ENCODE measurements at regions not wholly inside any gene's neighbourhood (a gene's known extent, or its start where the extent isn't known, plus 50 kb on each side); places are given as distances from the start of the nearest gene placed in this dataset.

- Histone ChIP-seq H3K4me1 (ENCODE audit: control insufficient read depth, insufficient read depth, low read length) (no peaks in the 10 kb centered on the region), H3K4me3 (no peak overlapping the region), H4K20me1 (ENCODE audit: control insufficient read depth, insufficient read depth) (no peaks in the 10 kb centered on the region), H3K36me3 (ENCODE audit: control insufficient read depth in 2 of 2, insufficient read depth in 2 of 2, low read length in 1 of 2) (no peaks in the 10 kb centered on the region), H3K4me2 (ENCODE audit: control insufficient read depth, insufficient read depth) (no peak overlapping the region), H3K9me3 (replicated peaks; ENCODE audit: control insufficient read depth, insufficient read depth, low read length) (no peaks in the 10 kb centered on the region), H3K79me2 (ENCODE audit: control insufficient read depth, insufficient read depth, low read length) (no peaks in the 10 kb centered on the region), H3K27me3 (replicated peaks in 1 of 2; ENCODE audit: control insufficient read depth in 2 of 2, insufficient read depth in 2 of 2, low read length in 1 of 2) (no peaks in the 10 kb centered on the region), H3K27ac (ENCODE audit: control insufficient read depth, insufficient read depth) (no peak overlapping the region), H2AFZ (ENCODE audit: control insufficient read depth, low read depth, low read length) (no peak overlapping the region), H3K9ac (ENCODE audit: control insufficient read depth, insufficient read depth, low read length) (no peak overlapping the region)
- CTCF ChIA-PET = no interaction called here
- RAD21 ChIA-PET (ENCODE audit: unreplicated experiment) = no interaction called here
- FAIRE-seq = no peak
- TF ChIP-seq SREBF1 (IDR thresholded peaks at IDR 0.05; ENCODE audit: low read length) (no peak), ZNF24 (IDR thresholded peaks at IDR 0.05) (no peak), FOXM1 (IDR thresholded peaks at IDR 0.05; ENCODE audit: low read depth, low read length) (no peak), HDAC2 (IDR thresholded peaks at IDR 0.05) (no peak), E2F4 (IDR thresholded peaks at IDR 0.05; ENCODE audit: low read depth, low read length) (no peak), KAT2A (conservative IDR thresholded peaks at IDR 0.05; ENCODE audit: control insufficient read depth, low read depth, low read length) (no peak), RB1 (IDR thresholded peaks at IDR 0.05; ENCODE audit: borderline replicate concordance) (no peak), POU2F2 (IDR thresholded peaks at IDR 0.05; ENCODE audit: borderline replicate concordance, low read depth, low read length) (no peak), ASH2L (IDR thresholded peaks at IDR 0.05; ENCODE audit: borderline replicate concordance, low read depth) (no peak), SMARCA5 (IDR thresholded peaks at IDR 0.05) (no peak), NBN (IDR thresholded peaks at IDR 0.05) (no peak), TBL1XR1 (IDR thresholded peaks at IDR 0.05; ENCODE audit: low read depth, low read length) (no peak), ELK1 (IDR thresholded peaks at IDR 0.05; ENCODE audit: low read depth, low read length) (no peak), RCOR1 (conservative IDR thresholded peaks at IDR 0.05; ENCODE audit: low read depth, low read length) (no peak), USF2 (IDR thresholded peaks at IDR 0.05; ENCODE audit: borderline replicate concordance, low read depth, low read length) (no peak), SUPT20H (IDR thresholded peaks at IDR 0.05; ENCODE audit: borderline replicate concordance, control insufficient read depth, low read depth, low read length) (no peak), STAT3 (IDR thresholded peaks at IDR 0.05; ENCODE audit: low read depth, low read length) (no peak), TAF1 (IDR thresholded peaks at IDR 0.05; ENCODE audit: borderline replicate concordance, low read depth, low read length) (no peak), IKZF2 (IDR thresholded peaks at IDR 0.05) (no peak)
- SMC1A ChIA-PET (ENCODE audit: uncharacterized antibody, unreplicated experiment) = no interaction called here
- POLR2A ChIA-PET = no interaction called here
- DNase-seq (ENCODE audit: low read depth, low spot score) = no peak
- 36% methylated on average over 4 of the region's 4 CpGs for WGBS (ENCODE audit: insufficient coverage, insufficient replicate concordance, low lambda C conversion rate, missing lambda C conversion rate)
- in situ Hi-C loops (cut with MboI) (no loop called here), intact Hi-C loops (cut with micrococcal nuclease; ENCODE audit: unreplicated experiment) (no loop called here)
- no TSS peak for BruUV-seq (replicated peaks)
- ATAC-seq = no peak
Observed at GRCh38 chr16:74090871-74091270, 205.7 kb upstream of the PSMD7 start.
